Stimulated activated CD8-positive, alpha-beta memory T cell treated with anti-CD3 and anti-CD28 coated beads, Interleukin-7, amount 100 ng/mL, for 4 hours (primary cell): ENCODE measurements at regions not wholly inside any gene's neighbourhood (a gene's known extent, or its start where the extent isn't known, plus 50 kb on each side); places are given as distances from the start of the nearest gene placed in this dataset.

Source experiments
- DNase-seq, 2 donors: peaks; one replicate each; pipeline ENCODE4 v3.0.0-alpha.2; 2020; ENCODE audit warnings: low read depth in 2 of 2

DNA sequence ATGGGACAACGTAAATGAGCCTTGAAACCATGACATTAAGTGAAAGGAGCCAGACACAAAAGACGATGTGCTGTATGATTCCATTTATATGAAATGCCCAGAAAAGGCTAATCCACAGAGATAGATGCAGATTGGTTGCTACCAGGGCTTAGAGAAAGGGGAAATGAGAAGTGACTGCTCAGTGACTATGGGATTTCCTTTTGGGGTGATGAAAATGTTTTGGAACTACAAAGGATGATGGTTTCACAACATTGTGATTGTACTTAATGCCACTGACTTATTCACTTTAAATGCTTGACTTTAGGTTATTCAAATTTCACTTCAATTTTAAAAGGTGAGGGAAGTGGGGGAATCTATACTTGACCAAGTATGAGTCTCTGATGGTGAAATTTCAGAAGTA, 414.3 kb downstream of the SETD4 start:
- DNase-seq, result no peak

DNA sequence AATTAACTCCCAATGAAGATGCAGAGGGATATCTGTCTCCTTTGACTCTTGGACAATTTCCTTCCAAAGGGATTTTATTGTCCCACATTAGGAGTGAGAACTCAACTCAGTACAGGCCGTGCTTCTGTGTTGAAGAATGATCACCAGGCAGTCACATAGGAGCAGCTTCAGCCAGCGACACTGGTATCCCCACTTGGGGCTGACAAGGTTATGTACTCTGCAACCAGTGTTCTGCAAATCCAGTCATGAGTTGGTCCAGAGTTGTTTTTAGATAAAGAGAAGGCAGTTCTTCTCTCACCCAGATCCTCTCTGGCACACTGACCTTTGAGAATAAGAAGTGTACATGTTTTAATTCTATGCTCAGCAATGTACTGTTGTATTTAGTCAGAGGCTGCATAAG, 415.8 kb downstream of the SETD4 start:
- no peak for DNase-seq

DNA sequence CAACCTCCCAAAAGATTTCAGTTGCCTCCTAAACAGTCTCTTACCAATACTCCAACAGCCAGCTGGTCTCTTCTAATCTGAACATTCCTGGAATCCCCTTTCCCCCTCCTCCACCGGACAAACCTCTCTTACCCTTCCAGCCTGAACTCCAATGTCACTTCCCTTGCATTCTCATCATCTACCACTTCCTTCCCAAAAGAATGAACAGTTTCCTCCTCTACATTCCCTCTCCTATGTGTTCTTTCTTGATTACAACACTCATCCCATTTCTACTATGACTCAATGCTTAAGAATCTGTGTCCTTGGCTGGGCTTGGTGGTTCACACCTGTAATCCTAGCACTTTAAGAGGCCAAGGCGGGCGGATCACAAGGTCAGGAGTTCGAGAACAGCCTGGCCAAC, 417.1 kb downstream of the SETD4 start:
- DNase-seq, result no peak

DNA sequence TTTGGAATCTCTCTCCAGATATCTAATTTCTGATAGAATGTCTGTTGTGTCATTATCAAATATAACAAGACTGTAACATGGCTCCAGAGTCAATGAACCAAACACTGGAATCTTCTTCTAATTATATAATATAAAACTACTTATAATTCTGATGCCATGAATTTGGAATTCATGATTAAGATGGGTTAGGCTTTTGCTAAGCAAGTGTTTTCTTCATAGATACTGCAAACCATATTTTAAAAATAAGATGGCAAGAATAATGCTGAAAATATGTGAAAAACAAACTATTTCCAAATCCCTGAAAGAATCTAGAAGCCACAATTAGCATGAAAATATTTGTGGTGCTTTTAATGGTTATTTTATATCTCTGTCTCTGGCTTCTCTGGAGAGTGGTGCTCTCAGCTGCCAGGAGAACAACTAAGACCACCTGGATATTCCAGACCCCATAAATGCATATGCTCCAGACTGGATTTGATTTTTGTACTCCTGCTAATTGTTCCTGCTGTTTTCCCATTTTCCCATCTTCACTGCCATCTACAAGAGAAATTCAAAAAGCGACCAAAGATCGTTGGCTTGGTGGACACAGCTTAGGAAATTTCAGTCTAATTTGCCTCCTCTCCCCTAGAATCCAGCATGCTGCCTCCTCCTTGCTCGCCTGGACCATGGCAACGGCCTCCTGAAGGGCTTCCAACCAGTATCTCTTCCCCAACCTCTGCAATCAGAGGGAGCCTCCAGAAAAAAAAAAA, 418.9 kb downstream of the SETD4 start:
- DNase-seq, result no peak

DNA sequence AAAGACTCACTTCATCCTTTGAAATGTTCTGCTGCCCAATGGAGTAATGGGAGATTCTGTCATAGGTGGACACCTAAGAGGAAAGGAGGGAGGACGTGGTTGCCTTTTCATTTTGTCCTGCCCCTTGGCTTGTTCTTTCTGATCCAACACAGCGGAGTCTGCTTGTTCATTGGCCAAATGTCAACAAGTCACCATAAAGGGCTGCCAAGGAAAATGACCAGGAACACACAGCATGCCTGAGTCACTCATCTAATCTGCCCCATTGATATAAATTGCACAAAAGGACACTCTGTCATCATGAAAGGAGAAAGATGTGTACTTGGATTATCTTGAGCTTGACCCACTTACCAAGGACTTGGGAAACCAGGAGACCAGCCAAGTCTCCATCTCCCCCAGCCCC, 422.9 kb downstream of the SETD4 start:
- DNase-seq, result no peak

DNA sequence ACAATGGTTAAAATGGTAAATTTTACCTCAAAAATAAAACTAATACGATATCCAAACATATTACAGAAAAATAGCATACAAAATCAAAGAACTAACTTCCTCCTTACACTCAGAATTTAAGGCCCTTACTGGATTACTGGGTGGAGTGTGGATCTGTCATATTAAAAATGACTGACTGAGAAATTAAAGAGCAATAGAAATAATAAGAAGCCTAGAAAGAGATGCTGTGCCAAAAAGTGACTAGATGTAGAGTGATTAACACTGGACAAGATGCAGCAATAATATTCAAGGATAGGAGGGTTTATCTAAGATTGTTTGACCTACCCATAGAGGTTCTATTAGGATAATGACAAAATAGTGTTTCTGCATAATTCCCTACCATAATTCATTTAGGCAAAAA, 424.3 kb downstream of the SETD4 start:
- DNase-seq, result no peak

DNA sequence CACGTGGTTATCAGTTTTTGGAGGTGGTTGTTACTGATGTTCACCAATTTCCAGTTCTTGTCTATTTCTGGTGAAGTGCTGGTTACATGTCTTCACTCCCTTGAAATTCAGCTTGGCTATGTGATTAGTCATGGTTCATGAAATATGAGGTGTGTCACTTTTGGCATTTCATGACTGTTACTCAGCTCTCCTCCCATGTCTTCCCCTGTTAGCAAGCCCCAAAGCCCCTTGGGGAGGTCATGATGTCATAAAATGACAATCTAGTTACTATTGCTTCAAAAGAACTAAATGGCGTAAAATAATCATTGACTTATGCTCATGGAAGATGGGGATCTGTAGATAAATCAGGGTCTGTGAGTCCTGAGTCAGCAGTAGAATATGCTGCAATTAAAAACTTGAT, 425.1 kb downstream of the SETD4 start:
- no peak for DNase-seq

DNA sequence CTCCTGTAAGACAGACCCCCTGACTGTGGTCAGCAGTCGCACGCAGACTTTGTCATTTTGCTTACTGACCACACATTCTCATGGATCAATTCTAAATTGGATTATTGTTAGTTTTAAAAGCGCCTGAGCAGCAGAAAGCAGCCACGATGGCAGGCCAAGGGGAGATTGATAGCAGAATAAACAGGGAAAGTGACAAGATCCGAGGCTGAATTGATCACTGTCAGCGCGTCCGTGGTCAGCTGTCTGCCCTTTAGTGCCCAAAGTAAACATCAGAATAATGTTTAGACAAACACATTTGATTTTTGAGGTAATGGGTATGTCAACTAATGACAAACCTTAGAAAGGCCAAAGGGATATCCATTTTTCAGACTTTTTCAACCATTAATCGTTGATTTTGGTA, 426.8 kb downstream of the SETD4 start:
- DNase-seq, result no peak

DNA sequence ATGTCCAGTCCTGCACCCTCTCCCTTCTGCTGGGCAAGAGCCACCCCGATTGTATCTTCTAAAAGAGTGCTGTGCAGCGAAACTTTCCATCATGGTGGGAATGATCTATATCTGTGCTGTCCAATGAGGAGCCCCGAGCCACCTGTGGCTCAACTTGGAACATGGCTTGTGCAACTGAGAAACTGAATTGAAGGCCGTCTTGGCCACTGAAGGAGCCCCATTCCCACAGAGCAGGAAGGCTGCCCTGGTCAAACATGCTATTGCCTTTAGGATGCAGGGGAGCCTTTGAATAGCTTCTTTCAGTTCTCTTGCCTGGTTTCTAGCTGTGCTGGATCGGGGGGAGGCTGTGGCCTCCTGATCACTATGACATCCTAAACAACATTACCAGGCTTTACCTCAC, 427.6 kb downstream of the SETD4 start:
- no peak for DNase-seq

DNA sequence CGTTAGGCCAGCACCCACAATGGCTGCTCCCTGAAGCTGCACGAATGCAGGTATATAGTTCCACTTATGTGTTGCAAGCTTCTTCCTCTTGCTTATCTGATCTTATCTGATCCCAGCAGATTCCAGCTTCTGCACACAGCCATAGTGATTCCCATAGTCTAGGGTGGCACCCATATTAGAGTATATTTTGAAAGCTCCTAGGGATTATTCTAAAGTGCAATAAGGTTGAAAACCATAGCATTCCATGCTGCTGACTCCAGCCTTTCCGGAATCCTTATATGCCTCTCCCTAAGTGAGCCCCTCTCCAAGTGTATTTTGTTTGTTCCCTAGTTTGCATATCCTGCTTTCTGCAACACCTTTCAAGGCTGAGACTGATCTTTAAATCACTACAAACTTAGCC, 432.0 kb downstream of the SETD4 start:
- DNase-seq, result no peak

DNA sequence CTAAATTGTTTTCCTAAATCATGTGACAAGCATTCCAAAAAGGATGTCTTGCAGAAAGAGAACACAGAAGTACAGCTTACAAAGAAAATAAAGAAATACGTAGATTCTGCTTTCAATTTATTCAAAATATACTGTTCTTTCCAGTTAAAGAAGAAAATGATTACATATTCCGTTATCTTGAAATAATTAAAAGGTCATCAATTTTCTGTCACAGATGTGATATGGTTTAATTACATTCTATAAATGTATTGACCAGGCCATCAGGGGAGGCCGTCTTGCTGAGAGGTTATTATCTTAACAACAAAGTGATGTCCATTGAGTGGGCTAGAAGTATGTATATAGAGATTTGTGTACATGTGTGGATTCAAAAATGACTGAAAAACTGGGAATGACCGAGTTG, 432.9 kb downstream of the SETD4 start:
- DNase-seq, result no peak

DNA sequence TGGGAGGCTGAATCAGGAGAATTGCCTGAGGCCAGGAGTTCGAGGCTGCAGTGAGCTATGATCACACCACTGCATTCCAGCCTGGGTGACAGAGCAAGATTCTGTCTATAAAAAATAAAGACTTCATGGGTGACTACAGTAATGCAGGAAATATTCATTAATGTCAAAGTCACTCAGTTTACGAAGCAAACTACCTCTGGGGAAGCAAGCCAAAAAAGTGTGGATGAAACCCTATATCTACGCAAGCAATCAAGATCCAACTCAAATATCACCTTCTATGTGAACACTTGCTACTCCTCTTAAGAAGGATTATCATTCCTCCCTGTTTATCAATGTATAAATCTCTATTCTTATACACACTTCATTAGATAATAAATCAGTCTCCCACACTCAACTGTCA, 434.8 kb downstream of the SETD4 start:
- DNase-seq, result no peak

DNA sequence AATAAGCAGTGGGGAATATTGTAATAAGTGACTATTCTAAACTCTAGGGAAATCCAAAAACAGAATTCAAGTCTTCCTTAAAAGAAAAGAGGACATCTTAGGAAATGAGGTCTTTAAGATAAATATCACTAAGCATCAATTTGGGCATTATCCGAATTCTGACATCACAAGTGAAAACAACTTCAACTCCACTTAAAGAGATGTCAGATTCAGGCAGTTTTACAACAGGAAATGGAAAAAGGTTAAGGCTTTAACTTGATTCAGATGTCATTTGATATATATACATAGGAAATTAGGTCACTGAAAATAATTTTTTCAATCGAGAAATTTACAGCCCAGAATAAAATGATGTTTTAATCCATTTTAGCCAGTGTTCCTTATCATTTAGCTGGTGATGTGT, 435.4 kb downstream of the SETD4 start:
- no peak for DNase-seq

DNA sequence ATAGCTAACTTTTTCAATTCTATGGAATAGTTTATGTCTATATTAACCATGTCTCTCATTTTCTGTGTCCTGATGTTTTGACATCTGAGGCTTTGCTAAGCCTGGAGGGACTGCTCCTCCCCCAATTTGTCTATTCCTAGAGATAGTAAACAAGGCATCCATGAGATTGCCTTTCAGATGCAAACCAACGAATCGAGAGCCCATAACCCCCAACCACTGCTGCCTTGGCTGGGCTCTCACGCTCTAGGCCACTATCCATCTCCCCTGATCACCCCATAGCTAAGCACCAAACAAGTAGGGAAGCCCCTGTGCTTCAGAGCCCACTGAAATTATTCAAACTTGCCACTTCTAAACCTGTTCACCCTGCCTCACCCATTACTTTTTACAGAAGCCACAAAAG, 437.7 kb downstream of the SETD4 start:
- DNase-seq, result no peak

DNA sequence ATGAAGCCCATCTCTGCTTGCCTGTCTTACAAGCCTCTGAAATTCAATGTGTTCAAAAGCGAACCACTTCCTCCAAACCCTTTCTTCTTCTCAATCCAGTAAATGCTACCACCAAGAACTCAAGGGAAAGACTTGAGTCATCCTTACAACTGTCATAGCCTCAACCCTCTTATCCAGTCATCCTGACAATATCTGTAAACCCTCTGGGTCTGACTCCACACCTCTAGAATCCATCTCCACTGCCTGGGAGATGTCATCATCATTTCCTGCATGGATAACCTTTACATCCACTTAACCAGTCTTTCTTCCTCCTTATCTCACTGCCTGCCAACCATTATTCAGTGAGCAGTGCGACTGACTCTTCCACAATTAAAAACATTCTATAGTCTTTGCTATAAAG, 441.1 kb downstream of the SETD4 start:
- DNase-seq, result no peak

DNA sequence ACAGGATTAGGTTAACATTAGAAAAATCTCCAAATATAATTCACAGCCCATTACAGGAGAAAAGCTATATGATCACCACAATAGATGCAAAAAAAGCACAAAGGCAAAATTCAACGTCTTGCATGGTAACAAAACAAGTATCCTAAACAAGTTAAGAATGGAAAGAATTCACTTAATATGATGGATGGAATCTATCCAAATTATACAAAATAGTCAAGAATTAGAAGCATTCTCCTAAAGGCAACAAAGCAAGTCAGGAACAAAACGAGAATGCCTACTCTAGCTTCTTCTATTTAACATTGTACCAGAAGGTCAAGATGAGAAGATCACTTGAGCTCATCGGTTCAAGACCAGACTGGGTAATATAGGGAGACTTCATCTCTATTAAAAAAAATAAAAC, 442.8 kb downstream of the SETD4 start:
- no peak for DNase-seq

DNA sequence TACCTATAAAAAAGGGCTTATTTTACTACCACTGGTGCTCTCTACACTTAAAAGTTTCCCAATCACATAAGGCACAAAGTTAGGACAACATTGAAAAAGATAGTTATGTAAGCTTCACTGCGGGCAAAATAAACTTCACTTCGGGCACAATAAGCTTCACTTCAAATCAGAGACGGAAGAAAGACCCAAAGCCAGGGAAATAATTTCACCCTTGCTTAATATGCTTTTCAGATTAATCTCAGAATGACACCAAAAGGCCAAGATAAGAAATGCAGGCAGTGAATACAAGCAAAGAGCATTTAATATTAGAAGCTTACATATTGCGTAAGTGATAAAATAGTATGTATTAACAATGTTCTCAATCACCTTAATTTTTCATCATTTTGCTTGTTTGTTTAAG, 444.2 kb downstream of the SETD4 start:
- no peak for DNase-seq

DNA sequence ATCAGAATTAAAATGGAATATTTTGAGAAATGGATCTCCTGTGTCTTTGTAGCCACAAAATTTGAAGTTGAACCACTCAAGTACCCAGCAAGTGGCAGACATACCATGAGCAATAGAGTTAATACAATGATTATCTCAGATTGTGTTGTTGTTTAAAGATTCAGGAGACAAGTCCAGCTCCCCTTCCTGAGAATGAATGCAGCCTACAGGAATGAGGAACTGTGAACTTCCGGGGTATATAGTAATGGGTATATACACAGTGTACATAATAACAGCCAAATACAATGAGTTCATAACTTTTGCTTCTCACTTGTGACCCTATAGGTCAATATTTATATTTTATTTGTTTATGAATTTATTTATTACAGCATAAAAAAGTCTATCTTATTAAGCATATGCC, 445.0 kb downstream of the SETD4 start:
- DNase-seq, result no peak

DNA sequence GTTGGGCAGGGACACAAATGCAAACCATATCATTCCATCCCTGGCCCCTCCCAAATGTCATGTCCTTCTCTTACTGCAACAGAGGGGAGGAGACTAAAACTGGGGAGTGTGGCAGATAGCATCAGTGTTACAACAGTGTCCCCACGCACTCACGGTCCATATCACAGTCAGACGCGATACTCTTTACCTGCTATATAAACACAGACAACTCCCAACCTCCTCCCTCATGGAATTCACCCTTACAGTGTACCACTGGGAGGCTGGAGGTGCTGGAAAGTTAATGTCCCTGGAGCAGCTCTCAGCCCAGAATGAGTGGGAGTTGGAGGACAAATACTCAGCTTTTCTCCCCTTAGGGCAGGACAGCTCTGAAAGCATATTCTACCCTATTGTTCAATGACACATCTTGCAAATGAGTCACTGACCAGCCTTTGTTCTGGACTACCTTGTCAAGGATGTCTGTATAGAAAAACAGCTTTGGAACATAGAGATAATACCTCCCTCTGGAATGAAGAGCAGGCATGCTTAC, 445.9 kb downstream of the SETD4 start:
- no peak for DNase-seq

DNA sequence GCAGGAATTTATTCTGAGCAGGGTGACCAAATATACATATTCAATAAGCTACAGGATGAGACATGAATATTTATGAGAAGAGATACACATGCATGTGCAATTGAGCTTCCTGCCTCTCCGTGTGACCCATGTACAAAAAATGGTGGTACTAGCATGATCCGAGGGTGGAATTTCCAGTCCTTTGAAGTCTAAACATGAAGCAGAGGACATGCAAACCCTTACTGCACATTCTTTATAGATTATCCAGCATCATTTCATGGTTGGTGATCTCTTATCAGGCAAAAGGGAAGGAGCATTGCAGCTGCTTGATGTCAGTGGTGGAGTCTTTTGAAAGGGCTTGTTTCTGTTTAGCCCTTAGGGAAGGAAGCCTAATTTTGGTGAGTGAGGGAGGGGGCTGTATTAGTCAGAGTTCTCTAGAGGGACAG, 448.6 kb downstream of the SETD4 start:
- DNase-seq, result no peak

DNA sequence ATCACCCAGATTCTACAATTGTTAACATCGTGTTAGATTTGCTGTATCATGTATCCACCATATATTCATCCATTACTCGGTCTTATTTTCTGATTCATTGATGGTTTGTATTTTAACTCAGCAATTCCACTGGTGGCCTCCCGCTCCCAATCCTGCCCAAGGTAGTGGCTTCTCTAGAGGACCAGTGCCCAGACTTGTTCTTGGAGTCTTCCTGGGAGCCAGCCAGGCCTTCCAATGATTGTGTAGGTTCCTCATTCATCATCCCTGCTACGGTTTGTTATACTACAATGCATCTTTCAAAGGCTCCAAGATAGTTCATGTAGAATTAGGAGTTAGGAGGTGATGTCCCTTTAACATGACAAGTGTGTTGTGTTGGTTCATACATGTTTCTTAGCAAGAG, 451.1 kb downstream of the SETD4 start:
- no peak for DNase-seq

DNA sequence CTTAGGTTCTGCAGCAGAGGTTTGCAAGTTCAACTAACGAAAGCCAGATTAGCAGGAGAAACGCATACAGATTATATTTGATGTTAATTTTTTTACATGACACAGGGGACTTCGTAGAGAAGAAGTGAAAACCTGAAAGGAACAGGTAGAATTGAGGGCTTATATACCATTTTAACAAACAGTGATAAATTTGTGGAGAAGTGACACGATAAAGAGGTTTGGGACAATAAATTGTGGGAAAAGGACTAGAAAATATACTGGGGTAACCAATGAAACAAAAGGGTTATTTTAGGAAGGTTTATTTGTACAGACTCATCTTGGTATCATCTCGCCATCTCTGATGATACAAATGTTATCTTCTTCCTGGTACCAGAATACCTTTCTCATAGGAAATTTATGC, 452.9 kb downstream of the SETD4 start:
- DNase-seq, result no peak

DNA sequence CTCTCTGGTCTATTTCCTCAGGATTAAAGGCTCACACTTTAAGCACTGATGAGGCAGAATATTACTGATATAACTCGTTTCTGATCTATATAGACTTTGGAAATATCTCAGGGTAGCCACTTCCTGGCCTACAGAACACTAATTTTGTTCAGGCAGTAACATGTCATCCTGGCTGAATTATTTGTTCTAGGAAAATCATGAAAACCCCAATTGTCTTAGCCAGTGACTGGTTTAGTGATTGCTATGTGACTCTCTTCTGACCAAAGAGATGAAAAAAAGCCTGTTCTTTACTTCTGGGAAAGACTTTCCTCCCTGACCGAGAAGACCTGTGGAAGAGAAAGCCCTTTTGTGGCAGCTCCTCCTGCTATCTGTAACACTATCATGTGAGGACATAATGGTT, 453.7 kb downstream of the SETD4 start:
- no peak for DNase-seq

DNA sequence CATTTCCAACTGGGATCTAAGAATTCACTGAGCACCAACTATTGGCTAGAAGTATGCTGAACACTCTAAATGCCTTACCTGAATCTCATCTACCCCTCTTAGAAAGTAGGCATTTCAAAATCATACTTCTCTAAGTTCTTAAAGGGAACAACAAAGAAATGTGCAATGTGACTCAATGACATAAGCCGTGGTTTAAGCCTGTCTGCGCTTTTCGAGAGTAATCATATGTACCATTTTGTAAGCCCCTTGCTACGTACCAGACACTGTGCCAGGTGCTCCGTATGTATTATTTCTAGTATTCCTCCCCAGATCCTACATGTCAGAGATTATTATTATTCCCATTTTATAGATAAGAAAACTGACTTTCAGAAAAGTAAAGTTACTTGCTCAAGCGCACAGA, 454.2 kb downstream of the SETD4 start:
- no peak for DNase-seq
